D341Med (cell line): ENCODE measurements at regions not wholly inside any gene's neighbourhood (a gene's known extent, or its start where the extent isn't known, plus 50 kb on each side); places are given as distances from the start of the nearest gene placed in this dataset.

ENCODE experiments used
- DNase-seq: peaks from one replicate; pipeline ENCODE4 v3.0.0; 2012; ENCODE audit warnings: low spot score

DNA sequence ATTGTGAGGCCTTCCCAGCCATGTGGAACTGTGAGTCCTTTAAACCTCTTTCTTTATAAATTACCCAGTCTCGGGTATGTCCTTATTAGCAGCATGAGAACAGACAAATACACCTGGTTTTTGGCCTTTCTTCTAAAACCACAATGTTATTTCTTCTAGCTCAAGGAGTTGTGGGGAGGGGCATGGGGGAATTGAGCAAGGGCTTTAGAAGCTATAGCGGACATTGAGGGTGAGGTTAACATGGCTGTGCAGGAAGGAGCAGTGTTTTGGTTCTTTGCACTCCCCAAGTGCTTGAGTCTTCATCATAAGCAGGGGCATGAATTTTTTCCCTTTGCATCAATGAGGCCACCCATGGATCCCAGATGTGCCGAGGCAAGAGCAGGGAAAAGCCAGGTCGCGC, 86.8 kb downstream of the SPRING1 start:
- DNase-seq: no peak

DNA sequence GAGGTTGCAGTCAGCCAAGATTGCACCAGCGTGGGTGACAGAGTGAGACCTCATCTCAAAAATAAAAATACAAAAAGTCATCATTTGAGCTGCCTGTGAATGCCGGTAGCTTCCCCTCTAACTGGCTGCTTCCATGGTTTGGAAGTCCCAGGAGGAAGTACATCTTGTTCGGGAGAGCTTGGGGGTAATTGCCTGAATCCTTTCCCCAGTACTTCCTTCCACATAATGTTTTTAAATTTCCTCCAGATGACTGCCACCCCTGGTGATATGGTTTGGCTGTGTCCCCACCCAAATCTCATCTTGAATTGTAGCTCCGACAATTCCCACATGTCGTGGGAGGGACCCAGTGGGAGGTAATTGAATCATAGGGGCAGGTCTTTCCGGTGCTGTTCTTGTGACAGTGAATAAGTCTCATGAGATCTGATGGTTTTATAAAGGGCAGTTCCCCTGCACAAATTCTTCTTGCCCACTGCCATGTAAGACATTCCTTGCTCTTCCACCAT, 87.2 kb downstream of the SPRING1 start:
- no peak for DNase-seq

DNA sequence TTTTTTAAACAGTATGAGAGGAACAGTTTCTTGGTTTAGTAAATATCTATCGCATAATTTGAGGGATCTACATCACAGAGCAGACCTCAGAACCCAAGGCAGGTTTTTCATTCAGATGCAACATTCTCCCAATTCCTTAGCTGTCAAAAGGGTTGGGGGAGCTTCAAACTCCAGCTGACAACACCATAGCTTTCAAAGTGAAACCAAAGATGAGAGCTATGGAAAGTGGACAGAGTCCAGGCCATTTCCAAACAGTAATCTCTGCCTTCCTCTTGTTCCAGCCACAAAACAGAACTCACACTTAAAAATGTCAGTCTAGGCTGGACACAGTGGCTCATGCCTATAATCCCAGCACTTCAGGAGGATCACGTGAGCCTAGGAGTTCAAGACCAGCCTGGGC, 87.8 kb downstream of the SPRING1 start:
- no peak for DNase-seq

DNA sequence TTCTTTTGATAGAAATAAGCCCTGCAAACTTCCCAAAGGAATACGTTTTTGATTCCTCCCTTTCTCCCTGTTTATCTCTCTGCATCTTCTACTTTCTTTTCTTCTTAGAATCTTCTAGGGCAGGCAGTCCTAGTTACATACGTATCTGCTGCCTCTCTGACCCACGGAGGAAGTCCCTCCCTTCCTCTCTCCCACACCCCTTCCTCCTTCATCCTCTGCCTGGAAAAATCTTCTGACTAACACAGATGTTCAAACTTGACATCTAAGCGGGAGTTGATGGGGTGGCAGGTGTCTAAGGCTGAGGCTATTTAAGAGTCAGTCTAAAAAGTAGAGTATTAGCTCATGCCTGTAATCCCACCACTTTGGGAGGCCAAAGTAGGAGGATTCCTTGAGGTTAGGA, 88.6 kb downstream of the MAP1LC3B2 start:
- no peak for DNase-seq

DNA sequence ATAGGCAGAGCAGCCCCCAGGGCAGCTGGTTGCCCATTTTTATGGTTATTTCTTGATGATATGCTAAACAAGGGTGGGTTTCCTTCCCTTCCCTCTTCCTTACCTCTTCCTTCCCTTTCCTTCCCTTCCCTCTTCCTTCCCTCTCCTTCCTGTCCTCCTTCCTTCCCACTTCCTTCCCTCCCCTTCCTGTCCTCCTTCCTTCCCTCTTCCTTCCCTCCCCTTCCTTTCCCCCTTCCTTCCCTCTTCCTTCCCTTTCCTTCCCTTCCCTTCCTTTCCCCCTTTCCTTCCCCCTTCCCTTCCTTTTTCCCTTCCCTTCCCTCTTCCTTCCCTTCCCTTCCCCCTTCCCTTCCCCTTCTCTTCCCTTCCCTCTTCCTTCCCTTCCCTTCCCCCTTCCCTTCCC, 87.7 kb downstream of the MAP1LC3B2 start:
- no peak for DNase-seq

DNA sequence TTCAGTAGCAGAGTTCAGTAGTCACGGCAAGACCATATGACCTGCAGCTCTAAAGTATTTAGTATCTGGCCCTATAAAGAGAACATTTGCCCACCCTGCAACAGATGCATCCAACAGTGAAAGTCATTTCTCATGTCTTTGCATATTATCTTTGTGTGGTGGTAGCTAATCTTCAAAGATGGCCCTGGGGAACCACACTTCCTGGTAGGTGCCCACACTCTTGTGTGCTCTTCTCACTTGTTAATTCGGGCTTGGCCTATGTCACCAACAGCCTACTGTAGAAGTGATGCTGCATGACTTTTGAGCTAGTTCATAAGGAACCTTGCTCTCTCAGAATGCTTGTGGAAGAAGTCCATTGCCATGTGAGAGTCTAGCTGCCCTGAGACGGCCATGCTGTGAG, 85.6 kb downstream of the MAP1LC3B2 start:
- DNase-seq: no peak

DNA sequence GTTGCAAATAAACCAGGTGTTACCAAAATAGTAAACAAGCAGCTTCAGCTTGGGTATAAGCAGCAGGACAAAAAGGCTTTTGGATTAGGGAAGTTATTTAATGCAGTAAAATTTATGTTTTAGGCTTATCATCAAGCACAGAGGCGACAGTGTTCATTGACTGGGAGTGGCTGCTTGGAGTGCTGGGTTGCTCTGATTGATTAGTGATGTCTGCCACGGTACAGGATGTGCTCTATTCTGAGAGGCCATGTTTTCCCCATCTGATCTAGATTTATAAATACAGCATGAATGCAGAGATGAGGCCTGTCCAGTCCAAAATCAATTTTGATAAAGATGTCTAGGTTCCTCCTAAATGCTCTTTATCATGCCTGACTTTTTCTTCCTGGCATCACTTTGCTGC, 83.5 kb downstream of the MAP1LC3B2 start:
- DNase-seq: no peak

DNA sequence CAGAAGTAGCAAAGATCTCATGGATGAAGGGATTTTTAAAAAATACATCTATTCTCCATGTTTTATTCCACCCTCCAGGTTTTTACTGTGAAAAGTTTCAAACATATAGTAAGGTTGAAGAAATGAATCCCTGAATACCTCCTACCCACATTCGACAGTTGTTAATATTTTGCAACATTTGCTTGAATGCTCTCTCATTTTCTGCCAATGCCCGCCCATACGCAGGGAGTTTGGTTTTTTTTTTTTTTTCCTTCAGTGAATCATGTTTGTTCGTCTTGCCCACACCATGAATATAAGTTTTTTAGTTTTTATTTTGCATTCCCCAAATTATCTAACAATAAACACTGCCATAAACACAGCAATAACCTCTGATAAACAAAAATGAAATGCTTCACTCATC, 82.9 kb downstream of the MAP1LC3B2 start:
- DNase-seq: no peak

DNA sequence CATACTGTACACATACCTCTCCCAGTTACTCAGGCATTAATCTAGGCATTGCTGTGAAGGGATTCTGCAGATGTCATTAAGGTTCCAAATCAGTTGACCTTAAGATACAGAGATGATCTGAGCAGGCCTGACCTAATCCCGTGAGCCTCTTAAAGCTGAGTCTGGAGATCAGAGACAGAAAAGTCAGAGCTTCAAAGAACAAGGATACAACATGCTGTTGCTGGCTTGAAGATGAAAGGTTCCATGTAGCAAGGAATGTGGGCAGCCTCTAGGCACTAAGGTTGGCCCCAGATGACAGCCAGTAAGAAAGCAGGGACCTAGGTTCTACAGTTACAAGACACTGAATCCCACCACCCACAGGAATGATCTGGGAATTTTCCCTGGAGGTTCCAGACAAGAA, 81.1 kb downstream of the MAP1LC3B2 start:
- DNase-seq: no peak

DNA sequence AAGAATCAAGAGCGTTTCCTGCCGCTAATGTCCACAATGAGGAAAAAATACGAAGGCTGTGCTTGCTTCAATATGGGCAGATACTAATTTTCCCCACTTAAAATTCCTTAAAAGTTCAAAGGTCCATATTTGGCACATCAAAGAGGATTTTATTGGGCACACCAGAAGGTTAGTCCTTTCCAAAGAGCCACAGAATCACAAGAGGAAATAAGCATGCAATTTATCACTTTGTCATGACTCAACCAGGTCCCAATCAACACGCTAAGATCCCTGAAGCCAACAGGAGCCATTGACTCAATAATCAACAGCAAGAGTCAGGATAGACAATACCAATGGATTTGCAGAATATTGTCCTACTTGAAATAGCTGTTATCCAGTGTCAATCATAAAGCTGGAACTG, 80.6 kb downstream of the MAP1LC3B2 start:
- no peak for DNase-seq

DNA sequence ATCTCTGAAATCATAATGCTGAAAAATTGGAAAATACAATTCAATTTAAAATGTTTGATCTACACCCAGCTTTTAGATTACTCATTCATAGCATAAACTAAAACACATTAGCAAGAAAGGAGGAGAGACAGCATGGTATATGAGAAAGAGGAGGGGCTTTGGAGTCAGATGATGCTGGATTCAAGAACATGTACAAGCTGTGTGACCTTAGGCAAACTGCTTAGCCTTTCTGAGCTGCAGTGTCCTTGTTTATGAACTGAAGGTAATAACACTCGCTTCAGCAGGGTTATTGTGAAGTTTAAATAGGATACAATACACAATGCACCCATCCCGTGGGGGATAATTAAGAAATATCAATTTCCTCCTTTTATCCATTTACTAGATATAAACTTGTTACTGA, 79.2 kb downstream of the MAP1LC3B2 start:
- DNase-seq: no peak

DNA sequence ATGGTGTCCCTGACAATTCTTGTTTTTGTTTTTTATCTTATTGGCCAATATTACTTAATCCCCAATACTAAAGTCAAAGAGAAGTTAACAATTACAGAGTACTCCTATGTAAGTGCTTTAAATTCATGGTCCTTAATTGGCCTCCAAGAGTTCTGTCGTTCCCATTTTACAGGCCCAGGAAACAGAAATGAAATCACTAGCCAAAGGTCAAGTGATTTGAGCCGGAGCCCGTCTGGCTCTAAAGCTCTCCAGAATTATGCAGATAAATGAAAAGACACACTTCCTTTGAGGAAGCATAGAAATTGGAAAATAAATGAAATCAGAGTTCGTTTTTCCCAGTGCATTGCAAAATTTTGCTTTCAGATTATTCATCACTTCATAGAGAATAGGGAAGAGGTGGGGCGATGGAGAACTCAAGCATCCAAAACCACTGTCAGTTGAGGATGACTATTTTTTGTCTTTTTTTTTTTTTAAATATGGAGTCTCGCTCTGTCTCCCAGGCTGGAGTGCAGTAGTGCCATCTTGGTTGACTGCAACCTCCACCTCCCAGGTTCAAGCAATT, 78.5 kb downstream of the MAP1LC3B2 start:
- no peak for DNase-seq

DNA sequence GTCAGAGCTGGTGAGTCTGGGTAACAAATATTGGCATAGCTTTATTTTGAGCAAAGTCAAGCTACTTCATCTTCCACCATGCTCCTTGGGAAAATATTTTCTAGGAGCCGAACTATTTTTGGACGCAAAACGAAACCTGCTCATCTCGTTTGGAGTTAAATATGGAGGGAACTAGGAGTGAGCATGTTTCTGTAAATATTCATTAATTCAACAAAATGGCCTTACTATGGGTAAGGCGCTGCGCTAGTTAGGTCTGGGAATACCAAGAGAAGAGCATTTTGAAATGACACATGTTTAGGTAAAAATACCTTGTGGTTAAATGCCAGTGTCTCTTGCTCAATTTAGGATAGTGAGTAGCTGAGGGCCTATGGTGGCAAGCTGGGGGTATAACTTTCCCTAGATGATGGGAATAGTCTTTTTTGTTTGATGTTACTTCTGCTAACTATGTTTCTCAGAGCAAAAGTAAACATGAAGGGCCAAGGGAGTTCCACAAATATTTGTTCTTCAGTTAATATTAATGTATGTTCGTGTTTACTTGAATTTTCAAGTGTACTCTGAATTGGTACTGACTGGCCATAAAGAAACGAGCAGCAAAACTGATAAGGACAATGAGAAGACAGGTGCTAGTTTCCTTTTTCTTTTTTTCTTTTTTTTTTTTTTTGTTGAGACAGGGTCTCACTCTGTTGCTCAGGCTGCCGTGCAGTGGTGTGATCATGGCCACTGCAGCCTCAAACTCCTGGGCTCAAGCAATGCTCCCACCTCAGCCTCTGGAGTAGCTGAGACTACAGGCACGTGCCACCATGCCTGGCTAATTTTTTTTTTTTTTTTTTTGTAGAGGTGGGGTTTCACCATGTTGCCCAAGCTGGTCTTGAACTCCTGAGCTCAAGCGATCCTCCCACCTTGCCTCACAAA, 77.7 kb downstream of the MAP1LC3B2 start:
- DNase-seq: no peak

DNA sequence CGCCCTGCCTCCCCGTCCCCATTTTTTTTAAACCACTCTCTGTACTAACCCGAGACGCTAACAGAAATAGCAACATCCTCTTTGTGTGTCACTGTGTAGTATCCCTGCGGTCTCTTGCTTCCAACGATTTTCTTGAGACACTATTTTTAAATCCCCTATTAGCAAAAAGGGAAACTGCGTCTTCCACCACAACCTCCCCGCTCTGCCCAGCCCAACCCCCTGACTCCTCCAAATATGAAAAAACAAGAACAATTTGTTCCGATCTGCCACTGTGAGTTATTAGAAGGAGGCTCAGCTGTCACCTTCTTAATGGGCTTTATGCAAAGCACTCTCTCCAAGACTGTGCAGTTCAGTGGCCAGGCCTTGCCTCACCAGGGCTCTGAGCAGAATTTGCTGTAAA, 76.3 kb downstream of the MAP1LC3B2 start:
- DNase-seq: no peak

DNA sequence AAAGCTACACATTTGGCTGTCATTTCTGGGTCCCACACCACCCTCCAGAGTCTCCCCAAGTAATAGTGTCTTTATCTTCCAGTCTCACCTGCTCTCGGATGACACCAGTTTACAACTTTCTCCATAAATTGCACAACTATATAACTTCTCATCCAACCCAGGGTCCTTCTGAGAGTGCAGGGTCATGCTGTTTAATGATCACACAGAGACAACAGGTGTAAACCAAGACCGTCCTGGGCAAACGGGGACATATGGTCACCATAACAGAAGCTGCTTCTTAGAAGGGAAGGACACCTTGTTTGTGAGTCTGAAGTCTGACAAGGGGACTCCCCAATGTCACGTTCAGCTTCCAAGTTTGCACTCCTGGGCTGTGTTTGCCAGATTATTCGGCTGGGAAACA, 74.3 kb downstream of the MAP1LC3B2 start:
- DNase-seq: no peak

DNA sequence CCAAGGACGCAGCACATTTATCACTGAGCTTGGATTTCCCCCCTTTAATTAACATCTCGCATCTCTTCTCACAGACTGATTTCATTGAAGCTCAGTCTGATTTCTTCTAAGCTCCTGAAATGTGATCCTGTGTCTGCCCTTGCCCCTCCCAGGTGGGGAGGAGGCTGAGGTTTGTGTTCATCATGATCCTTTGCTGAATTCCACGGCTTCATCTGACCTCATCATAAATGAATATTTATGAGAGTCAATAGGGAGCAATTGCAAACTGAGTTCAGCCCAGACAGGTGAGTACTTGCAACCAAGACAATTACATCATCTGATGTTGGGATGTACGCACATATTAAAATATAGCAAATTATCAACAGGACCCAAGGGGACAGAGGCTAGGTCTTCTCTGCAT, 72.4 kb downstream of the MAP1LC3B2 start:
- DNase-seq: no peak

DNA sequence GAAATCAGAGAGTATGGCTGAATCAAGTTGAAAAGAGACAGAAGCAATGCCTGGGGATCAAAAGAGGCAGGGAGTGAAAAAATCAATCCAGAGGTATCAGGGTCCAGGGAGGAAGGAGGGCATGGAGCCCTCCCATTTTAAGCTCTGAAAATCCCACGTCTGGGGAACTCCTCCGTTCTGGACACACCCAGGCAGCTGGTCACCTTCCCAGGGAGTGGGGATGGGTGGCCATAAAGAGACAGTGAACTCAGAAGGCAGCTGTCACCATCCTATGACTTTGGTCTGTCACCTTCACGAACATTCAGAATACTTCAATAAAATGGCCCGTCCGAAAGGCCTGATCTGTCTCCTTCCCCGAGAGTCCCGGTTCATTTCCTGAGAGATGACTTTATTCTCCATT, 71.6 kb downstream of the MAP1LC3B2 start:
- DNase-seq: no peak

DNA sequence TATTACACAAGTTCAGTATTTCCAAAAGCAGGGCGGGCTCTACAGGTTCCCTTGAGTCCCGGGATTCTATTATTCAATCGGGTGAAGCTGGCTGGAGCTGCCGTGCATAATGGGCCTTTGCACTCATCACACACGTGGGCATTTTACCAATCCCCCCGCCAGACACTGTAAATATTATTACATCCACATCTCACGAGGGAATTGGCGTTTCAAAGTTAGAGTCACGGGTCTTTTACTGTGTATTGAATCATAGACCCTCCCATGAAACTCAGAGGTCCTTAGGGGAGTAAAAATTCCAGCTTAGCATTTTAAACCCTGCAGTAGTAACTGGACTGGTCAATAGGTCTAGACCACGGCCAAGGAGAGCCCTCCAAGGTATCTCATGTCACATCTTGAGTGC, 70.3 kb downstream of the MAP1LC3B2 start:
- DNase-seq: no peak

DNA sequence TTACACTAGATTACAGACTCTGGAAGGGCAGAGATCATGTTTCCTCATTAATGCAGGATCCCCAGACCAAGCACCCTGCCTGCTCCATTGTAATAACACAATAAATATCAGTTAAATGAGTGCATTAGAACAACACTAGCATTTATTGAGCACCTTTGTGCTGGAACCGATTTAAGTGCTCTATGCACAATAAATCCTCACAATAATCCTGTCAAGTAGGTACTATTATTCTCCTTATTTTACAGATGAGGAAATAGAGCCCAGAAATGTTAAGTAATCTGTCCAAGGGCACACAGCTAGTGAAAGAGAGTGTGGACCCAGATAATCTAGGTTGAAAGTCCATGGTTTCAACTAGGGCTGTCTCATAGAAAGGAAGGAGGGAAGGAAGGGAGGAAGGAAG, 69.8 kb downstream of the MAP1LC3B2 start:
- no peak for DNase-seq

DNA sequence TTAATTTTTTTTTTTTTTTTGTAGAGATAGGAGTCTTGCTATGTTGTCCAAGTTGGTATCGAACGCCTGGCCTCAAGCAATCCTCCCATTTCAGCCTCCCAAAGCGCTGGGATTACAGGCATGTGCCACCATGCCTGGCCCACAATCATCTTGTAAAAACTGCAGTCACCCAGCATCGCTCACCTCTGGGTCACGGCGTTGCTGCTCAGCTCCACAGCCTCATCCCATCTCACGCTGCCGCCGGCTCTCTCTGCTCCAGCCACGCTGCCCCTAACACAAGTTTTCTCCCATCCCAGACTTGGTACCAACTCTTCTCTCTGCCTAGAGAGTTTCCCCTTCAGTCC, 69.2 kb downstream of the MAP1LC3B2 start:
- DNase-seq: no peak
